DOHH2 (cell line): ENCODE measurements at regions not wholly inside any gene's neighbourhood (a gene's known extent, or its start where the extent isn't known, plus 50 kb on each side); places are given as distances from the start of the nearest gene placed in this dataset.

Source experiments
- EZH2phosphoT487 ChIP-seq: fragments of 200-600 bp; sonication (generic); IDR thresholded peaks from 2 replicates; pipeline ENCODE4 v1.6.1; 2017; ENCODE audit warnings: borderline replicate concordance, mild to moderate bottlenecking, antibody characterized with exemption, low read length, moderate library complexity, mixed read lengths
- TF ChIP-seq, protein P1 (sequence below): fragments of 200-600 bp; sonication (generic); IDR thresholded peaks from one replicate; pipeline ENCODE4 v1.5.1; 2014; ENCODE audit warnings: antibody characterized with exemption, mild to moderate bottlenecking, low read depth, low read length; ENCODE audit not compliant: poor library complexity, severe bottlenecking

DNA sequence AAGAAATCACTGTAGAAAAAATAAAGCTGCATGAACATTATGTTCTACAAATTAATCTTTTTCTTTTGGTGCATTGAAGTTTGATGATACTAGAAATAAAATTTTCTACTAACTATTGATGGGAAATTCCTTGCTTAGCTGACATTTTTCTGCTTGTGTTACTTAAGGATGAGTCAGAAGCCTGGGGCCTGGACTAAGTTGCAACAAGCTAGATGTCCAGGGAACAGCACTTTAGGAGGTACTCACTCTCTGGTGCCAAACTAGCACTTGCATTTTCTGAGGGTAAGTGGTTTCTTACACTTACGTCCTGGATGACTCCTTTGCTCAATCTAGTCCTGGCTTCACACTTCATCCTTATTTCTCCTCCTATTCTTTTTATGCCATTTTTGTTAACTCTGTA lies 945.1 kb downstream of the IGSF11 start:
- TF ChIP-seq, protein P1, sequence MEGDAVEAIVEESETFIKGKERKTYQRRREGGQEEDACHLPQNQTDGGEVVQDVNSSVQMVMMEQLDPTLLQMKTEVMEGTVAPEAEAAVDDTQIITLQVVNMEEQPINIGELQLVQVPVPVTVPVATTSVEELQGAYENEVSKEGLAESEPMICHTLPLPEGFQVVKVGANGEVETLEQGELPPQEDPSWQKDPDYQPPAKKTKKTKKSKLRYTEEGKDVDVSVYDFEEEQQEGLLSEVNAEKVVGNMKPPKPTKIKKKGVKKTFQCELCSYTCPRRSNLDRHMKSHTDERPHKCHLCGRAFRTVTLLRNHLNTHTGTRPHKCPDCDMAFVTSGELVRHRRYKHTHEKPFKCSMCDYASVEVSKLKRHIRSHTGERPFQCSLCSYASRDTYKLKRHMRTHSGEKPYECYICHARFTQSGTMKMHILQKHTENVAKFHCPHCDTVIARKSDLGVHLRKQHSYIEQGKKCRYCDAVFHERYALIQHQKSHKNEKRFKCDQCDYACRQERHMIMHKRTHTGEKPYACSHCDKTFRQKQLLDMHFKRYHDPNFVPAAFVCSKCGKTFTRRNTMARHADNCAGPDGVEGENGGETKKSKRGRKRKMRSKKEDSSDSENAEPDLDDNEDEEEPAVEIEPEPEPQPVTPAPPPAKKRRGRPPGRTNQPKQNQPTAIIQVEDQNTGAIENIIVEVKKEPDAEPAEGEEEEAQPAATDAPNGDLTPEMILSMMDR, result no peak
- TF ChIP-seq EZH2phosphoT487, result no peak
